Activated CD8-positive, alpha-beta memory T cell treated with anti-CD3 and anti-CD28 coated beads, Interleukin-2, amount 10 ng/mL, durations not matched to agents 7 days and 5 days (primary cell): ENCODE measurements at regions not wholly inside any gene's neighbourhood (a gene's known extent, or its start where the extent isn't known, plus 50 kb on each side); places are given as distances from the start of the nearest gene placed in this dataset.

Experiments used
- ATAC-seq: fragments of 150-1000 bp; cut with Tn5 transposase; one replicate; pipeline ENCODE4 v1.10.0; 2021; ENCODE audit warnings: moderate library complexity
- CTCF ChIA-PET: fragments of 350-600 bp; sonication (Branson Sonifier 250); formaldehyde crosslinking; loops from one replicate; lab custom pipeline; 2021; ENCODE audit warnings: antibody characterized with exemption; lab: Charles Lee
- DNase-seq: peaks from one replicate; pipeline ENCODE4 v3.0.0-alpha.2; 2020
- H3K27ac Mint-ChIP-seq: one replicate; pipeline ENCODE4 v1.8.0; 2021; ENCODE audit warnings: mild to moderate bottlenecking, mixed read lengths
- H3K27me3 Mint-ChIP-seq: one replicate; pipeline ENCODE4 v1.8.0; 2021; ENCODE audit warnings: mixed read lengths
- H3K36me3 Mint-ChIP-seq: one replicate; pipeline ENCODE4 v1.8.0; 2021; ENCODE audit warnings: mild to moderate bottlenecking, mixed read lengths
- H3K4me1 Mint-ChIP-seq: one replicate; pipeline ENCODE4 v1.8.0; 2021; ENCODE audit warnings: mixed read lengths
- H3K4me3 Mint-ChIP-seq: one replicate; pipeline ENCODE4 v1.8.0; 2021; ENCODE audit warnings: mild to moderate bottlenecking, moderate library complexity, mixed read lengths
- H3K9me3 Mint-ChIP-seq: one replicate; pipeline ENCODE4 v1.8.0; 2022; ENCODE audit warnings: low read depth, mixed read lengths

GRCh38 chr7:19834566-19834965 is 61.1 kb upstream of the TMEM196 start:
- H3K4me3 Mint-ChIP-seq: no peak overlapping the region
- H3K36me3 Mint-ChIP-seq: no peaks in the 10 kb centered on the region
- CTCF ChIA-PET: no interaction called here
- no peaks in the 10 kb centered on the region for H3K4me1 Mint-ChIP-seq
- ATAC-seq (no peak), DNase-seq (no peak)
- no peaks in the 10 kb centered on the region for H3K9me3 Mint-ChIP-seq
- no peak overlapping the region for H3K27ac Mint-ChIP-seq
- no peaks in the 10 kb centered on the region for H3K27me3 Mint-ChIP-seq

- Mint-ChIP-seq H3K4me1 (no peaks in the 10 kb centered on the region), H3K9me3 (no peaks in the 10 kb centered on the region), H3K4me3 (no peak overlapping the region), H3K36me3 (no peaks in the 10 kb centered on the region), H3K27me3 (no peaks in the 10 kb centered on the region), H3K27ac (no peak overlapping the region)
- CTCF ChIA-PET: no interaction called here
- DNase-seq: no peak
- no peak for ATAC-seq
Observed at GRCh38 chr7:19830604-19831003, 57.2 kb upstream of the TMEM196 start.
